K562 (cell line): ENCODE measurements at regions not wholly inside any gene's neighbourhood (a gene's known extent, or its start where the extent isn't known, plus 50 kb on each side); places are given as distances from the start of the nearest gene placed in this dataset.

Source experiments
- ADNP ChIP-seq: fragments of 200-800 bp; sonication (Bioruptor generic); IDR thresholded peaks from 2 replicates; pipeline ENCODE4 v1.6.1; 2016; ENCODE audit warnings: missing genetic modification characterization, missing compliant biosample characterization
- CBX5 ChIP-seq: IDR thresholded peaks from 2 replicates; pipeline ENCODE4 v1.6.1; 2014; ENCODE audit warnings: low read depth, borderline replicate concordance
- MAFK ChIP-seq: IDR thresholded peaks from 2 replicates; pipeline ENCODE4 v1.6.1; 2011; ENCODE audit warnings: low read length, improper control_type of control experiment
- STAG1 ChIP-seq: sonication (generic); formaldehyde crosslinking; IDR thresholded peaks from 2 replicates; pipeline ENCODE4 v1.5.0; 2020; ENCODE audit warnings: missing genetic modification reagents, borderline replicate concordance
- ZNF175 ChIP-seq: fragments of 200-800 bp; sonication (Bioruptor generic); IDR thresholded peaks from 2 replicates; pipeline ENCODE4 v1.6.1; 2016; ENCODE audit warnings: low read depth, mild to moderate bottlenecking, missing genetic modification characterization, missing compliant biosample characterization
- ZNF507 ChIP-seq: conservative IDR thresholded peaks from 2 replicates; pipeline ENCODE4 v1.6.1; 2017; ENCODE audit warnings: missing genetic modification characterization, missing compliant biosample characterization
- TF ChIP-seq, protein P1 (sequence below): fragments of 250-450 bp; sonication (Bioruptor Pico); IDR thresholded peaks from 2 replicates; pipeline ENCODE4 v1.8.0; 2021; ENCODE audit warnings: borderline replicate concordance, mild to moderate bottlenecking, moderate library complexity; ENCODE audit not compliant: poor library complexity, severe bottlenecking
- TF ChIP-seq, protein P2 (sequence below): sonication (generic); formaldehyde crosslinking; IDR thresholded peaks from 2 replicates; pipeline ENCODE4 v1.8.0; 2022; ENCODE audit warnings: mild to moderate bottlenecking, missing genetic modification reagents
- TF ChIP-seq, protein P3 (sequence below): fragments of 450-650 bp; IDR thresholded peaks from 2 replicates; pipeline ENCODE4 v1.6.1; 2016; ENCODE audit warnings: mild to moderate bottlenecking
- TF ChIP-seq, protein P4 (sequence below), 2 experiments: fragments of 150-350 bp in 1 of 2; IDR thresholded peaks; 2 replicates each; pipeline ENCODE4 v1.6.1; 2012 to 2016; ENCODE audit warnings: low read depth in 2 of 2, low read length in 2 of 2, mild to moderate bottlenecking in 1 of 2, moderate library complexity in 1 of 2

DNA sequence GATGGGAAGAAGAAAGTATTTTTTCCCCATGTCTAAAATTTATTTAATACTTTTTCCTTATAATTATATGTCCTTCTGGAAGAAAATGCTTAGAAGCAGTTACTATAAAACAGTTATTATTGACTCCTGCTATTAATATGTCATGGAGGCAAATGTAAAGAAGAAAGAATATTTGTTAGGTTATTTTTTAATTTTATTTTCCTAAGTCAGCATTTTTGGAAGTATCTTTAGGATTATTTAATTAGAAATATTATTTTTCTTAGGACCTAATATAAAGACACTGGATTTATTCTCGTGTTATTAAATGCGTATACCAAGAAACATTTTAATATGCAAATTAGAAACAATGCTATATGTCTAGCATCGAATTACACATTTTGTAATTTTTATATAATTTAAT, 687.7 kb downstream of the TRAM1L1 start (continued):
- no peak for TF ChIP-seq CBX5
- TF ChIP-seq, protein P1, sequence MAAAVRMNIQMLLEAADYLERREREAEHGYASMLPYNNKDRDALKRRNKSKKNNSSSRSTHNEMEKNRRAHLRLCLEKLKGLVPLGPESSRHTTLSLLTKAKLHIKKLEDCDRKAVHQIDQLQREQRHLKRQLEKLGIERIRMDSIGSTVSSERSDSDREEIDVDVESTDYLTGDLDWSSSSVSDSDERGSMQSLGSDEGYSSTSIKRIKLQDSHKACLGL (CRISPR knock-in tag), result no peak
- TF ChIP-seq, protein P2, sequence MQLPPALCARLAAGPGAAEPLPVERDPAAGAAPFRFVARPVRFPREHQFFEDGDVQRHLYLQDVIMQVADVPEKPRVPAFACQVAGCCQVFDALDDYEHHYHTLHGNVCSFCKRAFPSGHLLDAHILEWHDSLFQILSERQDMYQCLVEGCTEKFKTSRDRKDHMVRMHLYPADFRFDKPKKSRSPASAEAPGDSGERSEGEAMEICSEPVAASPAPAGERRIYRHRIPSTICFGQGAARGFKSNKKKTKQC (CRISPR knock-in tag), result no peak
- no peak for TF ChIP-seq ADNP
- TF ChIP-seq, protein P3, sequence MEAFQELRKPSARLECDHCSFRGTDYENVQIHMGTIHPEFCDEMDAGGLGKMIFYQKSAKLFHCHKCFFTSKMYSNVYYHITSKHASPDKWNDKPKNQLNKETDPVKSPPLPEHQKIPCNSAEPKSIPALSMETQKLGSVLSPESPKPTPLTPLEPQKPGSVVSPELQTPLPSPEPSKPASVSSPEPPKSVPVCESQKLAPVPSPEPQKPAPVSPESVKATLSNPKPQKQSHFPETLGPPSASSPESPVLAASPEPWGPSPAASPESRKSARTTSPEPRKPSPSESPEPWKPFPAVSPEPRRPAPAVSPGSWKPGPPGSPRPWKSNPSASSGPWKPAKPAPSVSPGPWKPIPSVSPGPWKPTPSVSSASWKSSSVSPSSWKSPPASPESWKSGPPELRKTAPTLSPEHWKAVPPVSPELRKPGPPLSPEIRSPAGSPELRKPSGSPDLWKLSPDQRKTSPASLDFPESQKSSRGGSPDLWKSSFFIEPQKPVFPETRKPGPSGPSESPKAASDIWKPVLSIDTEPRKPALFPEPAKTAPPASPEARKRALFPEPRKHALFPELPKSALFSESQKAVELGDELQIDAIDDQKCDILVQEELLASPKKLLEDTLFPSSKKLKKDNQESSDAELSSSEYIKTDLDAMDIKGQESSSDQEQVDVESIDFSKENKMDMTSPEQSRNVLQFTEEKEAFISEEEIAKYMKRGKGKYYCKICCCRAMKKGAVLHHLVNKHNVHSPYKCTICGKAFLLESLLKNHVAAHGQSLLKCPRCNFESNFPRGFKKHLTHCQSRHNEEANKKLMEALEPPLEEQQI, result no peak
- TF ChIP-seq ZNF507, result no peak
- no peak for TF ChIP-seq ZNF175
- TF ChIP-seq, protein P4, sequence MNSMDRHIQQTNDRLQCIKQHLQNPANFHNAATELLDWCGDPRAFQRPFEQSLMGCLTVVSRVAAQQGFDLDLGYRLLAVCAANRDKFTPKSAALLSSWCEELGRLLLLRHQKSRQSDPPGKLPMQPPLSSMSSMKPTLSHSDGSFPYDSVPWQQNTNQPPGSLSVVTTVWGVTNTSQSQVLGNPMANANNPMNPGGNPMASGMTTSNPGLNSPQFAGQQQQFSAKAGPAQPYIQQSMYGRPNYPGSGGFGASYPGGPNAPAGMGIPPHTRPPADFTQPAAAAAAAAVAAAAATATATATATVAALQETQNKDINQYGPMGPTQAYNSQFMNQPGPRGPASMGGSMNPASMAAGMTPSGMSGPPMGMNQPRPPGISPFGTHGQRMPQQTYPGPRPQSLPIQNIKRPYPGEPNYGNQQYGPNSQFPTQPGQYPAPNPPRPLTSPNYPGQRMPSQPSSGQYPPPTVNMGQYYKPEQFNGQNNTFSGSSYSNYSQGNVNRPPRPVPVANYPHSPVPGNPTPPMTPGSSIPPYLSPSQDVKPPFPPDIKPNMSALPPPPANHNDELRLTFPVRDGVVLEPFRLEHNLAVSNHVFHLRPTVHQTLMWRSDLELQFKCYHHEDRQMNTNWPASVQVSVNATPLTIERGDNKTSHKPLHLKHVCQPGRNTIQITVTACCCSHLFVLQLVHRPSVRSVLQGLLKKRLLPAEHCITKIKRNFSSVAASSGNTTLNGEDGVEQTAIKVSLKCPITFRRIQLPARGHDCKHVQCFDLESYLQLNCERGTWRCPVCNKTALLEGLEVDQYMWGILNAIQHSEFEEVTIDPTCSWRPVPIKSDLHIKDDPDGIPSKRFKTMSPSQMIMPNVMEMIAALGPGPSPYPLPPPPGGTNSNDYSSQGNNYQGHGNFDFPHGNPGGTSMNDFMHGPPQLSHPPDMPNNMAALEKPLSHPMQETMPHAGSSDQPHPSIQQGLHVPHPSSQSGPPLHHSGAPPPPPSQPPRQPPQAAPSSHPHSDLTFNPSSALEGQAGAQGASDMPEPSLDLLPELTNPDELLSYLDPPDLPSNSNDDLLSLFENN (IDR thresholded peaks at IDR 0.05; ENCODE audit: low read depth in 2 of 2, low read length in 2 of 2), result no peak
- TF ChIP-seq MAFK, result peak; percentile 65; the same call in 1 of the 2 replicates
- TF ChIP-seq STAG1, result no peak
